C4-2B (cell line): ENCODE measurements at regions not wholly inside any gene's neighbourhood (a gene's known extent, or its start where the extent isn't known, plus 50 kb on each side); places are given as distances from the start of the nearest gene placed in this dataset.
"Not testable (repeated sequence)": the region's sequence is repeated elsewhere in the genome, so short reads cannot be mapped to it uniquely, and the experiment has no call there.

Experiments used
- CTCF ChIP-seq: fragments of 450-650 bp; conservative IDR thresholded peaks from 2 replicates; pipeline ENCODE4 v1.5.1; 2017; ENCODE audit warnings: mild to moderate bottlenecking
- ZFX ChIP-seq: fragments of 450-650 bp; IDR thresholded peaks from 2 replicates; pipeline ENCODE4 v1.6.1; 2017

- not testable (repeated sequence) for TF ChIP-seq CTCF, ZFX
Observed at GRCh38 chr10:109214891-109215290, 708.4 kb downstream of the XPNPEP1 start.
